ENCODE measurements at regions not wholly inside any gene's neighbourhood (a gene's known extent, or its start where the extent isn't known, plus 50 kb on each side); places are given as distances from the start of the nearest gene placed in this dataset.

GRCh38 chr17:37818689-37819088, 73.8 kb upstream of the HNF1B start:
- no peak for TF ChIP-seq MAZ (IDR thresholded peaks at IDR 0.05; ENCODE audit: borderline replicate concordance, low read depth, low read length)
- TF ChIP-seq CTCF (conservative IDR thresholded peaks at IDR 0.05; ENCODE audit: low read depth, low read length) = no peak
- no peak for TF ChIP-seq POLR2A (IDR thresholded peaks at IDR 0.05; ENCODE audit: low read depth, low read length)
- no peak for TF ChIP-seq RAD21 (IDR thresholded peaks at IDR 0.05; ENCODE audit: low read length)
